ENCODE measurements at regions not wholly inside any gene's neighbourhood (a gene's known extent, or its start where the extent isn't known, plus 50 kb on each side); places are given as distances from the start of the nearest gene placed in this dataset.

DNA sequence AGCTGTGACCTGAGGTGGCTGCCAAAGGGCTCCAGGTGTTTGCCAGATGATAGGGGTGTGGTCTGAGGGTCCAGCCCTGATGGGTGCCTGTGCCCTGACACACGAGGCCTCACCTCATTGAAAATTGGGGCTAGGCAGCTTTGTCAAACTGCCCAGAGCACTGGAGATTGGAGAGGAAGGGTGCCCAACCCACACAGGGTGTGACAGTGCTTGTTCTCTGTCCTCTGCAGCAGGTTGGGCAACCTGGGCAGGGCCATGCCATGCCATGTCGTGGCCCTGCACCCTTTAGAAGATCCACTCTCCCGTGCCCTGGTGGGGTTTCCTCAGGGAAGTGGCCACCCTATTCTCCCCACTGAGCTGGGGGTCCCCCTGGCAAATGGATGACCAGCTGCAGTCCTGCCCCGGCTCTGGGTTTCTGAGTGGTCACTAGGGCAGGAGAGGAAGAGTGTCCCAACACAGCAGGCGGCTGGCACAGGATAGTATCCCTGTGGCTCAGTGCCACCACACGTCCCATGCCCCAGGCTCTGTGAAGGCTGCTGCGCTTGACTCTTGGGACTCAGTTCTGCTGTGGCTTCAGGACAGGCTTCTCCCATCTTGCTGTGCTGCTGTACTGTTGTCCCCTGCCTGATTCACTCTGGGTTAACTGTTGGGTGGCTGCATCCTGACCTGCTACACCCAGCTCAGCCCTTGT lies 100.8 kb upstream of the PITX1 start:
- no peak for DNase-seq

DNA sequence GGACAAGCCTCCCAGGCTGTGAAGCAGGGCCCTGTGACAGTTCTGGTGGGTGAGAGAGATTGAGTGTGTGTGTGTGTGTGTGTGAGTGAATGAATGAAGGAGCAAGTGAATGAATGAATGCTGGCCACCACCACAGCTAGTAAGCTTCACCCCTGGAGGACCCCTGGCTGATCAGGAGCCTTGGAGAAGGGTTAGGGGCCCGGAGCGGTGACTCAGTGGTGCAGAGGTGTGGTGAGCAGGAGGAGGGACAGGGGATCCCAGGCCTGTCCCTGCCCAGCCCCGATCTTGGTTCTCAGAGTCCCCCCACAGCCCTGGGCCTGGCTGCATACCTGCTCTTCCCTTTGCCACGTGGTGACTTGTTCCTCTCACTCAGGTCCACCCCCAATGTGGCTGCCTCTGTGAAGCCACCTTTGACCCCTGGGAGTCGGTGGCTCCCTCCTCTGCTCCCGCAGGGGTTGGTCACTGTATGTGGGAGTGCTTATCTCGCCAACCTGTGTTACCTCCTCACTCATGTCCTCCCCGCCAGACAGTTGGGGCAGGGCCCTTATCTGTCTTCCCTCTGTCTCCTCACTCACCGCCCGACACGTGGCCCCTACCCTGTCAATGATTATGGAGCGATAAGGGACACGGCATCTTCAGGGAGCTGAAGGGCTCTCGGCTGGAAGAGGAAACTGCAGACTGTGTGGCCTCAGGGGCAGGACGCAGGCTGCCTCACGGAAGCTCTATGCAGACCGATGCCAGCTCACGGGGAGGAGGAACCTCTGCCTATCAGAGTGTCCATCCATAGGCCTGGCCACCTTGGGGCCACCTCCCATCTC lies 99.9 kb upstream of the PITX1 start:
- no peak for DNase-seq

DNA sequence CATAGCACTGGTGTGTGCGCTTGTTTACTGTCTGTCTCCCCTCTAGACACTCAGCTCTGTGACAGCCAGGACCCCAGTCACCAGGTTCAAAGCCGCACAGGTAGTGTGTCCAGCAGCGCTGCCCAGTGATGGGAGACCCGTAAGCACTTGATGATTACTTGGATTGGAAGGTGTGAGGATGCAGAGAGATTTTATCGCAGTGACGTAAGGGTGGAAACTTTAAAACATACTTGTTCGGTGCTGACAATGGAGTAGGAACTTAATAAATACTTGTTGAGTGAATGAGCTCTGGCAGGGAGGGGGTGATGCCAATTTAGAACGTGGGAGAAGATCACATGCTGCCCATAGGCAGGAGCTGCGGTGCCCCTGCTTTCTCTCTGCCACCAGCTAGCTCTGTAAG lies 99.2 kb upstream of the PITX1 start:
- no peak for DNase-seq

DNA sequence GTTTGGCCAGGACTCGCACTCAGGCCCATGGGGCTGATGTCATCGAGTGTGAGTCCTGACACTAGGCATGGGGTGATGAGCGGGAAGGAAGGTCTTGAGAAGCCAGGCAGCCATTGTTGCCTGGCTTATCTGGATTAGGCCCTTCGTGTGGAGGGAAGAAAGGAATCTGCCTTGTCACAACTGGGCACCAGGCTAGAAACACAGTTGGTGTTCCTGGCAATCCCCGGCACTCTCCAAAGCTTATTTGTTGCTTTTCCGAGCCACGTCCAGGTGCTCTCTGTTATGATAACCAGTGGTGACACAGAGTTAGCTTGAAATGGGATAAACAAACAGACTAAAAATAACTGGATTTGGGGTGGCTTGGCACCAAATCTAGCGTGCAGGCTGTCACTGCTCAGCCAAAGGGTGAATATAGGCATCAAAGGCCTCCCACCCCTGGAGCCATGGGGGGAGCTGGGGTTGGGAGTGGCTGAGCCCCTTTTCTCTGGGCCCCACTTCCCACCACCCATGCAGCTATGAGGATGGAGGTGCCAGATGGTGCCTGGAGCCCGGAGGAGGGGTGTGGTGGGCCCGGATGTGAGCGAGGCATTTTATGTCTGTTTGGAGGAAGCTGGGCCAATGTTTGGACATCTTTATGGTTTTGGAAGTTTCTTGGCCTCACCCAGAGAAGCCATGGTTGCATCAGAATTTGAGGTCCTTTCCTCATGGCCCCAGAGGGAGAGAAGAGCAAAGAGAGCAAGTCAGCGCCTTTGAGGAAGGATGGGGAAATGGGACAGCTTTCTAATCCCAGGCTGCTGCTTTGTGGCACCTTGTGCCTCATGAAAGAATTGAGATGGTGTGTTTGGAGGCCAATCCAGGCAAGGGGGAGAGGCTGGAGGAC lies 98.0 kb upstream of the PITX1 start:
- DNase-seq: peak in 1 of 2 experiments; percentile 21

DNA sequence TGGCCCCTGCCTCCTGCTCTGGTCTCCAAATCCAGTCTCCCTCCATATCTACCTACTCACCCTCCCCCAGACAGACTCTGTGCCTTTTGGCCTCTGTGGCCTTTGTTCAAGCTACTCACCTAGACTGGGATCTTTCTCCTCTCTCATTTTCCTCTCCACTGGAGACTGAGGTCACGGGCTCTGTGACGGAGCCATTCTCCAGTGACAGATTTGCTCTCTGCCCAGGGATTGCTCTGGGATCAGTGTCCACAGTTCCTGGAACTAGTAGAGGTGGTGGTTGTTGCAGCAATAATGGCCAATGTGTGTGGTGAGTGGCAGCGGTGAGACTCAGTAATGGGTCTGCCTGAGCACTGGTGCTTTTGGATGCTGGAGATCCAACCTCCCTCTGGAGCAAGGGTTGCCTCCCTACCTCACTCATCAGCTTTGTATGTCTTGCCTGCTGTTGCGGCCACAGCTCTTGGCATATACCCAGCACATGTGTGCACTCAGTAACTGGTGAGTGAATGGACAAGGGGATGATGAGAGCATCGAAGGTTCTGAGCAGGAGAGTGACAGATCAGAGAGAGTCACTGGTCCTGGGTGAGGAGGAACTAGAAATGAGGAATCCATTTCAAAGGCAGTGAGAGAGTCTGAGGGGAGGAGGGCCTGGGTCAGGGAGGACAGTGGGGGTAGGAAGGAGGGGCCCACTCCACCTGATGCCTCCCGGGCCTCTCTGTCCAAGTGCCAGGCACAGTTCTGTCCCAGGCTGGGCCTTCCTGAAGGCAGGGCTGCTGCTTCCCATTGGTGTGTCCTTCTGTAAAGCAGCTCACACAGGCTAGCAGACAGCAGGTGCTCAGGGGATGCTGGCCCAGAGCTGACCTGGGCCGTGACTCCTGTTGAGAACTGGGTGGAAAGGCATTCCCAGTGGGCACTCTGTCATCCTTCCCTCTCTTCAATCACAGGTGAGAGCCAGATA lies 96.5 kb upstream of the PITX1 start:
- DNase-seq: no peak

DNA sequence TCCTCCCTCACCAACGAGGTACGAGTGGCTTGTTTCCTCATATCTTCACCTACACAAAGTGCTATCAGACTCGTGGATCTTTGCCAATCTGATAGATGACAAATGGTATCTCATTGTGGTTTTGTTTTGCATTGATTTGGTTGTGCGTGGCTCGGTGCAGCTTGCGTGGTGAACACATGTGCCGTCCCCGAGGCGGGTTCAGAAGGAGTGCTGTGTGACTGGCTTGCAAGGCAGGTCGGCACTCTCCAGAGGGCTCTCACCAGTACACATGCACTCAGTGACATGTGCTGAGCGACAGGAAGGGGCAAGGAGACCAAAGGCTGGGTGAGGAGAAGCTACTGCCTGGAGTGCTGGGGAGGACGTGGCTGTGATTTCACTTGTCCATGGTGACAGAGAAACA lies 95.3 kb upstream of the PITX1 start:
- DNase-seq: no peak

DNA sequence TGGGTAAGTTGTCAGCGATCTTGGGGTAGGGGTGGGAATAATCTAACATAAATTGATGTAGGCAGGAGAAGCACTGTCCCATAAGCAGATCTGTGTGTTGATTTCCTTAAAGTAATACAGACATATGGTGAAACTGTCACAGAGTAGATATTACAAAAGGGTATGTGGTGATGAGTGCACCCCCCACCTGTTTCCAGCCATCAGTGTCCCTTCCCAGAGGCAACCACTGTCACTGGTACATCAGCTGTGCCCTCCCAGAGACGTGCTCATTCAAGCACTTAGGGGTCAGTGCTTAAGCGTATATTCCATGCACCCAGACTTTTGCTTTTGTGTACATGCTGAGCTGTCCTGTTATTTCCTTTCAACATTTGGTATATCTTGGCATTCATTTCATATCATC lies 94.3 kb upstream of the PITX1 start:
- DNase-seq: no peak

DNA sequence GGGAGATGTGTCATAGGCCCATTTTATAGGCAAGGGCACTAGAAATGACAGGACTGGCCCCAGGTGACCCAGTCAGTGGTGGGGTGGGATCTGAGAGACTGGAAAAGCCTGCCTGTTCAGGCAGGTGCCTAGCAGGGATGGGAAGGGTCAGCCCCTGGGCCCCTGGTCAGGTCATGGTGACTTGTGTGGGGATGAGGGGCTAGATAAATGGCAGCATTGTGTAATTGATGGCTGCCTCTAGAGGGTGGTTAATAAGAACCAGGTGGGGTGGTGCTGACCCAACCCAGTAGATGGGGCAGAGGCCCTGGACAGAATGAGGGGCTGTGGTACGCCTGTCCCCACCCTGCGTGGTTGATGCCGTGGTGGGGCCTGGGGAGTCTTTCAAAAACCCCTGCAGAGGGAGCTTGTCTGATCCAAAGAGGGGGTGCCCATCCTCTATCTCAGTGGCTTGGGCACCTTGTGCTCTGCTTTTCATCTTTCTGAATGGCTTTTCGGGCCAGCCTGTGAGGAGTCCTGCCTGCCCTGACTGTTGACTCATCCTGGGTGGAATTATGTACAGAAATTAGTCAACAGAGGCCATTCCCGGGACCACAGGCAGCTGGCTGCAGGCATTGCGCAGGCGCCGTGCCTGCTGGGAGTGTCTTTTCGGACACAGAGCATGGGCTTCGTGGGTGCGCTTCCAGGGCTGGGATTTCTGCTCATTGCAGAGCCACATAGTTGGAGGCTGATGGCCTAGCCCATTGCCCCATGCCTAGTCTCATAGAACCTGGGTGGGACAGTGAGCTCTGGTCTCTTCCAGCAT lies 93.6 kb upstream of the PITX1 start:
- no peak for DNase-seq

DNA sequence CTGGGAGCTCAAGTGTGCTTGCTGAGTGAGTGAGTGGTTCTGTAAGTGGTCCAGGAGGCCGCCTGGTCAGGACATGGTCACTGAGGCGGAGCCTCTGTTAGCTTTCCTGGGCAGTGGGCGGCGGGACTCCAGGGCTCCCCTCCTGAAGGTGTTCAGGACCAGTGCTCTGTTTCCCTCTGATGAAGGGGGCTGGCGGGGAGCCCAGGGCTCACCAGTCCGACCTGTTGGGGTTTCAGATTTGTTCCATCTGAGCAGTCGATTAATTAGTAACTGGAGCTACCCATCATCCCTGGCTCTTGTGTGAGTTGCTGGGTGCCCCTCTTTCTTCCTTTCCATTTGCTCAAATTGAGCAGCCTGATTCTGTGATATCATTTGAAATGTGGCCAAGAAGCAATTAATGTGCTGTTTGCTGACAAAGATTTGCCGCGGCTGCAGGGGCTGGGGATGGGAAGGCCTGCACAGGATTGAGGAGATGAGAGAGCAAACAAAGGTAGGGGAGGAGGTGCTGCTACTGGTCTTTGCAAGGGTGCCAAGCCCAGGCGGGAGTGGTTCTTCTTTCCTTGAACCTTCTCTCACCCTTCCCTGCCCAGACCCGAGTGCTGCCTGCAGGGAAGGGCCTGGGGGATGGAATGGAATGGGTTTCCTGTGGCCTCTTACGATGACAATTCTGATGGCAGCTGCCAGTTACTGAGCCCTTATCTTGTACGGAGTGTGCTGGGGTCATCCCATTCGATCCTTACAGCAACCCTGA lies 92.8 kb upstream of the PITX1 start:
- DNase-seq: no peak

DNA sequence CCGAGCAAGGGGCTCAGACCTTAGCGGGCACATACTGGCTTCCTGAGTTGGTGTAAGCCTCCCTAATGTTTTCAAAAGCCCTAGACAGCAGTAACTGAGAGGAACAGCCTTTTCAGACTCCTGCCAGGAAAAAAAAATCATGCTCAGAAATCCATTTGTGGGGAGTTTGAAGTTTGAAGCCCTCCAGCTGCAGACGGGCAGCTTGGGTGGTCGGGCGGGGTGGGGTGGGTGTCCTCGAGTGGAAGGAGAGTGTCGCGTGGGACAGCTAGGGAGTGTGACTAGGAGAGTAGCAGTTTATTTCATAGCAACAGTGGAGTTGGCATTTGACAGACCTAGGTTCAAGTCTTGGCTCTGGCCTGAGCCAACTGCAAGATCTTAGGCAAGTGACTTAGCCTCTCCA lies 90.7 kb upstream of the PITX1 start:
- no peak for DNase-seq

DNA sequence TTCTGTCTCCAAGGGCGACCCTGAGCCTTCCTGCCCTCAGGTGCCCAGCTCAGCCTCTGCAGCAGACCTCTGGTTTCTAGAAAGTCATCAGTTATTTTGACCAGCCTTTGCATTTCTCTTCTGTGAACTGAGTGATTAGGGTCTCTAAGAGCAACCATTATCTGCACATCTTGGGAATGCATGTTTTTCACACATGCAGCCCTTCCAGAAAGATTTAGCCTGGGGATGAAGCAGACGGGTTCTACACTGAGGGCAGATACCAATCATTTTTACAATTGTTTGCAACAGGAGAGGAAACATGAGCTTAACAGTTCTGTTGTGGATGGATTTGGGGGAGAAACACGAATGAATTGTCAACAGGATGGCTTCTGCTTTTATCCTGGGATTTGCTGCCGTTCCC lies 90.1 kb upstream of the PITX1 start:
- DNase-seq: no peak

DNA sequence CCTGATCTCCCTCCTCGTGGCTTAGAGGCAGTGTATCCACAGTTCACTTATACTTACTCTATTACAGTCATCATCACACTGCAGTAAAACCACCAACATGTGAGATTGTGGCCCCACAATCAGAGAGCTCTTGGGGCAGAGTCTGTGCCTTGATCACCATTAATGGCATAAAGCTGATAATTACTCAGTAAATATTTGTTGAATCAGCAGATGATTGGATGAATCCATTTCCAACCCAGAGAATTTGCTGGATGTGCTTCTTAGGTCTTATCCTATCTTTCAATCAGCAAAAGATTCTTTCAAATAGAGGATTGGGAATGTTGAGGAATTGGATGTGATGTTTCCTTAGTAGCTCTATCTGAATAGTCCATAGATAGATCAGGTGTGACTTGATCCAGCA lies 88.8 kb upstream of the PITX1 start:
- no peak for DNase-seq

DNA sequence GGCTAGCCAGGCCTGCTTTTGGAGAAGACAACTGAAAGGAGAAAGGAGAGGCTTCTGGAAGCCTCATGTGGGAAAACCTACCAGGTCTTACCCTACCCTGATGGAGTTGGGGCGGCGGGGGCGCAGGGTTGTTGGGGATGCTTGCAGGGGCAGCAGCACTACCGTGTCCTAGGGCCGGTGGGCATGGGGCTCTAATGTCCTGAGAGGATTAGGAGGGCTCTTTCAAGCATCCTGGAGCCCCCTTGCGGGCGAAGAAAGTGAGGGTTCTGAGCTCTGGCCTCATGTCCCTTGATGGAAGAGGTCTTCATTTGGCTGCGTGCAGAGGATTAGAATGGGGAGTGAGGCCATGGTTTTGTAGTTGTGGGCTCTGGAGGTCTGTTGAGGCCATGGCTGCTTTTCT lies 86.9 kb upstream of the PITX1 start:
- no peak for DNase-seq

DNA sequence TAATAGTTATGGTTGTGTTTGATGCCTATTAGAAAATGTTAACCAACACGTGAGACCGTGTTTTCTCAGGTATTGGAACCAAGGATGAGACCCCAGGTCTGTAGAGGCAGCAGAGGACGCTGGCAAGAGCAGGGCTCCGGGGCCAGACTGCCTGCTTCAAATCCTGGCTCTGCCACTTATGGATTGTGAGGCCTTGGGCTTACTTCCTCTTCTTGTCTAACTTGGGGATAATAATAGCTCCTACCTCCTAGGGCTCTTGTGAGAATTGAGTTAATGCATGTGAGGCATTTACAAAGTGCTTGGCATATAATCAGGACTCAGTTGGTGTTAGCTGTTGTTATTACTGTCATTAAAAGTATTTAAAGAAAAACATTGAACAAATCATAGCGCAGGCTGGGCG lies 85.5 kb upstream of the PITX1 start:
- DNase-seq: no peak

DNA sequence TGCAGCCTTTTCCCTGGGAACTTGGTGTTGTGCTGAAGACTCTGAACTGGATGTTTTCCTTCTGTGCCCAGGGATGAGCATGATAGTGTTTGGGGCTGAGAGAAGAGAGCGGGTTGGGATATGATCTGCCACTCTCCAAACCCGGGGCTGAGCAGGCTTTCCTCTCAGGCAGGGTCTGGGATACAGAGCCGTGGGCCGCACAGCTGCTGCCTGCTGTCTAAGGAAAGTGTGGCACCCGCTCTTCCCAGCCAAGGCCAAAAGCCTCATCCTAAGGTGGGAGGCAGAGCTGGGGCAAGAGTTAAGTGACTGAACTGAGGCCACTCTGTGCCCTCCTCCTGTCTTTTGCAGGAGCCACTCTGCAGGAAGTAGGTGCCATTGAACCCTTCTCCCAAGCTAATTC lies 83.6 kb upstream of the PITX1 start:
- DNase-seq: no peak

DNA sequence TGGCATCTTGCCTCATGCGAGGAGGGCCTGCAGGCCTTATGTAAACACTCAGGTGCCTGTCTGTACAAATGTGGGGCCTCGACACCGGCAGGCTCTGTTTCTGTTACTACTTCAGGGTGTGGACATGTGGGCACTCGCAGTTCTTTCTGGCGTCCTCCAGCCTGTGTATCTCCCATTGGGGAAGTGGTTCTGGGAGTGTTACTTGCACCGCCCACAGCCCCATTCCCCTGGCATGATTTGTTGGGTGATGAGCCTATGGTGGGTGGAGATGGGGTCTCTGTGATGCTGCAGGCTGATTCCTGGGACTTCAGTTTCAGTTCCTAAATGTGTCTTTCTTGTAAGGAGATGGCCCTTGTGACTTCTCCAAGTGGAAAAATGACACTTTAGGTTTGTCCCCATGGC lies 82.1 kb upstream of the PITX1 start:
- no peak for DNase-seq

DNA sequence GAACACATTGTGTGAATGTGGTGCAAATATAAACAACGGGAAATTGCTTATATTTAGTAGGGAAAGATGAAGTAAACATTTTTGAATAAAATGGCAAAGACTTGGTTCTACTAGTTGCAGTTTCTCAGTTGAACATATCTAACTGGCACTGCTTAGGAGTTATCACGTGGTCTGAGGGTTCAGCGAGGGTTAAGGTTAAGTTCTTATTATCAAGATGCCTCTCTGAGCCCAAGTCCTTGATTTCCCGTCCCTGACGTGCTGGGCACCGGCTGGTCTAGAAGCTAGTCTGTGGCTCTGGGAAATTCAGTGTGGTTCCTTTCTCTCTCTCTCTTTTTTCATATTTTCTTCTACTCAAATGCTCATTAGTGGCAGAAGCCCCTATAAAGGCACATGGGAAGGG lies 81.6 kb upstream of the PITX1 start:
- no peak for DNase-seq

DNA sequence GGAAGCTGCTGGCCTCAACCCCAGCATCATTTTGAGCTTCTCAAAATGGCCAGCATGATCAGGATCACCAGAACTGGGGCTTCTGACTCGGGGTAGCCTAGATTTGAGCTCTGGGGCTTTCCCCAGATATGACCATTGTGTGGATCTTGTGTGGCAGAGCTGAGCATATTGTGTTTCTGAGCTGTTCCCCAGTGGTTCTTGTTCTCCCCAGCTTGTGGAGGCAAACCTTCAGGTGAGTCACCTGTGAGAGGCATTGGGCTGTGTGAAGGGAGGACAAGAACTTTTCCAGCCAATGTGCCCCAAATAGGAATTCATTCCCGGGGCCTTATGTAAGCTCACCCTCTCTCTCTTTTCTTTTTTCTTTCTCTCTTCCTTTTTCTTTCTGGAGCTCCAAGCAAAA lies 80.7 kb upstream of the PITX1 start:
- no peak for DNase-seq

DNA sequence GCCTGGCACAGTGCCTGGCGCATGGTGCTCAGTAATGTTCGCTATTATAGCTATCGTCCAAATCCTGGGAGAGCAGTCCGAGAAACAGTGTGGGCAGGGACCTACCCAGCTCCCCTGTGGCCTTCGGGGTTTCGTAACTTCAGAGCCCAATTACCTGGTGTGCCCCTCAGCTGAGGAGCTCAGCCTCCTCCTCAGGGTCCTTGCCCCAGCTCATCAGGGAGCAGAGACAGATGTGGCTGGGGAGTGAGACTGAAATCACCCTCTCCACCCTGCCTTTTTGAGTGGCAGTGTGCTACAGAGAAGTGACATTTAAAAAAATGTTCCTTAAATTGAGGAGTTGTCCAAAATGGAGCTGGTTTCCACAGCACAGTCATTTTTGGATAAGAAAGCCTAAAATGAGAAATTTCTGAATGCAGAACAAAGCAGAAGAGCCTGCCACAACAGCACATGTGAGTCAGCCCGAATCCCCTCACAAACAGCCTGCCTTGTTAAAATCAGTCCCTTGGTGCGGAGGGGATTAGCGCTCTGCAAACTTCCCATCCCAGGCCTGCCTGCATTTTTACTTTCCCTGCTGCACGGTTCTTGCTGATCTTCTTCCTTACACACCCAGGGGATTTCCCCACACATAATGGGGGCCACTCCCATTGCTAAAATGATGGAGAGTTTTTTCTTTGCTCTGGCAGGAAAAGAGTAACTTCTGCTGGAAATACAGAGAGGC lies 78.1 kb upstream of the PITX1 start:
- DNase-seq: no peak

All from NCI-H446 (cell line).